Upper lobe of left lung (tissue), 4 donors: ENCODE measurements at regions not wholly inside any gene's neighbourhood (a gene's known extent, or its start where the extent isn't known, plus 50 kb on each side); places are given as distances from the start of the nearest gene placed in this dataset.

Source experiments
- CTCF ChIP-seq, 6 experiments: fragments of 450-650 bp in 4 of 6; fragments of 200-600 bp in 2 of 6; sonication (generic) in 2 of 6; IDR thresholded peaks; one replicate each; pipeline ENCODE4 v1.5.1; 2016 to 2019; ENCODE audit warnings: antibody characterized with exemption in 6 of 6
- POLR2A ChIP-seq, 4 donors: fragments of 450-650 bp; IDR thresholded peaks; one replicate each; pipeline ENCODE4 v1.5.1; 2016 to 2017; ENCODE audit warnings: antibody characterized with exemption in 4 of 4, mild to moderate bottlenecking in 2 of 4
- POLR2AphosphoS5 ChIP-seq, 2 donors: sonication (generic); formaldehyde crosslinking; IDR thresholded peaks; one replicate each; pipeline ENCODE4 v1.5.1; 2017; ENCODE audit warnings: antibody characterized with exemption in 2 of 2

- TF ChIP-seq CTCF (IDR thresholded peaks at IDR 0.05) (no peak), POLR2A (IDR thresholded peaks at IDR 0.05) (no peak), POLR2AphosphoS5 (IDR thresholded peaks at IDR 0.05) (no peak)
Observed at GRCh38 chr7:145951566-145951965, 165.0 kb upstream of the CNTNAP2 start.
